ENCODE measurements at regions not wholly inside any gene's neighbourhood (a gene's known extent, or its start where the extent isn't known, plus 50 kb on each side); places are given as distances from the start of the nearest gene placed in this dataset.

DNA sequence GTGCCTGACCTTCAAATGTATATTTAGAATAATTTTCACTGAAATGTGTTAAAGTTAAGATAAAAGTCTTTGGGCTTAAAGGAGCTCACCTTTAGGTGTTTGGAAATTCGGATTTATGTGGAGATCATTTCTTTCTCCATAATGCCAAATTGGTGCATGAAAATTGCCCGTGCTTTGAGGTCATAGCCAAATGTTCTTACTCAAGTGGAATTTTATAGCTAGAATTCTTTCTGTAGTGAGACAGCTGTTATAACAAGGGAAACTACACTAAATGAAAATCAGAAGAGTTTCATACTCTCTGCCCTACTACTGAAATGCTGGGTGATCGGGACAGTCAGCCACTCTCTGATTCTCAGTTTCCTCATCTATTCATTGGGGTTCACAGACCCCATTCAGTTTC is 89.5 kb upstream of the DBX1 start:
- DNase-seq: no peak

DNA sequence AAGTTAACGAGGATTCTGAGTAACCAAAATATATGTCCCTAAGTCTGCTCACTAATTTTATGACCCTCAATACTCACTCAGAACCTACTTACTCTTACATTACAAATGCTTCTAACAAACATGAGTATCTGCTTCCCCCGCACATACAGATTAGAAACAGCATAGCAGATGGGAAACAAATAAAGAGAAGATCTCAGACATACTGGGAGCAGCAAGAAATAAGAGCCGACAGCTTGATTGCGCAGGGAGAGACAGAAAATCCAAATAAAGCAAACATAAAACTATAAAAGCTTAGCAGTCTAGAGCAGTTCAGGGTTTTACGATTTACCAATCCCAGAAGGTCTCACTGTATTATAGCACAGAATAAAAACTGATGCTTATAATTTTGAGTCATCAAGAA is 89.1 kb upstream of the DBX1 start:
- DNase-seq: no peak

DNA sequence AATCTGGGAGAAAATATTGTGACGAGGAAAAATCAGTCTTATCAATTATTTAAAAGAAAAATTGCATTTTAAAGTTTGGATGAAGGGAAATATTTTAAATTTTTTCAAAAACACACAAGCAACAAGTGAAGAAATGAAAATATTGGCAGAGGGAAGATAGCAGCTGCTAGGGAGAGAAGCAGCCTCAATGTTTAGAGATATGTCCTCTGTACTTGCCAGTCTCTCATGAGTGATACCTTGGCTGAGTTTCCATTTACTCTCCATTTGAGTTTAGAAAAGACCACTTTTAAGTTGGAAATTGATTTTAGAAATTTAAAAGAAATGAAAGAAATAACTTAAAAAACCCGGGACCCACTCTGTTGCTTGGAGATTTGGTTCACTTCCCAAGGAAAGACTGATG is 88.6 kb upstream of the DBX1 start:
- no peak for DNase-seq

DNA sequence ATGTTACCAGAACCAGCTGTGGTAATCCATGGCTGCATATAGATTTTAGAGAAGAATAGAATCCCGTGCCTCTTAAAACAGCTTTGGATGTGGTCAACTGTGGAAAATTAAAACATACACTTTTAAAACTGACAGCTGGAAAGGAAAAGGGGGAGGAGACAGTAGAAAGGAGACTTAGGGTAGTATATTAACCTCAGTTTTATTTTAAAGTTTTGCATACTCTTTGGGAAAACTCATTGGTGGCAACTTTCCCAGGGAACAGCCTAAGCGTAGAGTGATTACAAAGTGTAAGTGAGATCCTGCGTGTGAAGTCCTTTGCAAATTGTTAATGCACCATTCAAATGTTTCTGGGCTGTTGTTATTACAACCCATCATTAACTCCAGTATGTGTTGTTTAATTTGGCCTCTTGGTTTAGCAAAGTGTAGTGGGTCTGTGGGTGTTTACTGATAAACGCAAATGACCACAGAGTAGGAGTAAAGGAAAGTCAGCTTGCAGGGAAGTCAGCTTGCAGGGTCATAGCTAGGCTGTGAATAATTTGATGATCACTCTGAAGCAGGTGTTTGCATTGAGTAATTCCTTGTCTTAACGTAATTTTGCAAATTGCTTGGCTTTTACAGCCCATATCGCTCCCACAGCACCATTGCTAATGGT is 88.0 kb upstream of the DBX1 start:
- DNase-seq: no peak

DNA sequence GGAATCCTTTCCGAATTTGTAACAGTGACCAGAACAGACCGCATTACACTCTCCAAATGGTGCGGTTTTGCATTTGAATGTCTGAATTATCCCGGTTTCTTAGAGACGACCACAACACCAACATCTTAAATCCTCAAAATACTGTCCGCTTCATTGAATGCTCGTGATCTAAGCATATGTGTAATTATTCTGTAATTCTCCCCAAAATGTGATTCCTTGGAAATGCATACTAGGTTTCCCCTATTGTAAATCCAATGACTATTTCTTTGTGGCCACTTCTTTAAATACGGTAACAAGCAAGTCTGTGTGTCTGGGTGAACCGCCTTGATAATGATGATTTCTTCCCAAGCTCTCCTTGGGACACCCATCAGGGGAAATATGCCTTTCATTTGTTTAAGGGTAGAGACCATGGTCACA is 87.3 kb upstream of the DBX1 start:
- no peak for DNase-seq

DNA sequence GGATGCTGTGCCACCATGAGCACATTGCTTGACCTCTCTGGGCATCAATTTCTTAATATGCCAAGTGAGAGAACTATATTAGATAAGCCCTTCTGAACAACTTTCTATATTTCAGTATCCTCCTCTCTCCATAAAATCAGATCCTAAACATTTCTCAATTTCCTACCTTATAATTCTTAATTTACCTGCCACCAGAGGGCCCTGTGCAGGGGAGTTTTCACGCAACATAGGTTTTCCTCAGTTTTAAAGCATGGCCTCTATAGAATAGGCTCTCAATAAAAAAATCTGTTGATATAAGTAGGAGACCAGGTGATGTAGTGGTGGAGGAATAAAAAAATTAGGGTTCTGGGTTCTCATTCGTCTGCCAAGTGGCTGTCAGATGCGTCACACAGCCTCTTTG is 83.7 kb upstream of the DBX1 start:
- DNase-seq: no peak

DNA sequence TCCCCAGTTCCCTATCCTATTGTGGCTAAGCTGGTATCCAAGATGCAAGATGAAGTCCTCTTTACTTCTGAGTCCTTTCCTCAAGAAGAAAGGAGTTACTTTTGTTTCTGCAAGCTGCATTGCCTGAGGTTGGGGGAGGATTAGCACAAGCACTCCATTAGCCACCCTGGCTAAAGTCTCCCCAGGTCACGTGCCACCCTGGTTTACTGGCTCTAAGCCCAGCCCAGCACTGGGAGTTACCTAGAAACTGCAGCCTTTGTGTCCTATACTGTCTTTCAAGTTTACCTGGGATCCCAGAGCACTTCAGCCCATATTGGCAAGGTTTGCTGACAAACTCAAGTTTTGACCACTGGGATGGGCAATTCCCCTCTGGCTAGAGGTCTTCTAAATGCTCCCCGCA is 78.4 kb upstream of the DBX1 start:
- DNase-seq: peak; percentile 21

DNA sequence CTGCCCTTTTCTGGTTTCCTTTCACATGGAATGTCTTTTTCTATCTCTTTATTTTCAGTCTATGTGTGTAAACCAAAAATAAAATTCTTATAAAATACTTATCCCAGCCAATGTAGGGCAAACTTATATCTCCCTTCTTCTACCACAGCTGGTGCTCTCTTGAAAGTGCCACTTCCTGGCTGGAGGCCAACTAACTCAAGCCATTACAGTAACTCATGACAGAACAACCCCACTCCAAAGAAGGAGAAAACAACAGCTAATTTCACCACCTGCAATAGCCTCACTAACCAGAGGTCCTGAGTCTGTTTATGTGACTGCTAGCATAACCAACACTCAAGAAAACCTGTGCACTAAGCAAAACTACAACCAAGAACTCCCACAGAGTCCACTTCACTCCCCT is 74.9 kb upstream of the DBX1 start:
- peak; percentile 60 for DNase-seq

DNA sequence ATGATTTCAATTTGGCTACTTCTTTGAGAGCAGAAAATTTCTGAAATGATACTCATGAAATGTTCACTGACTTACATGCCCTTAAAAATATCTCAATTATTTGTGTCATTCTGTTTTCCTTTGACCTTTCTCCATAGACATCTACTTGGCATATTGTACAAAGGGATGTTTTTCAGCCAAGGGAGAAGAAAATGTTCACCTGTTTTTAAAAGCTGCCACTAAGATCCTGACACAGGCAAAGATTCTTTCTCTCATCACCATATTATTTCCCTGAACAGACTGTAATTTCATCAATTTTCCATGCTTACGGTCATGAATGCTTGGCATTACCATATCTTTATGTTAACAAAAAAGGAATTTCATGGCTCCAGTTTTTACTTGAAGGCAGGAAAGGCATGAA is 67.4 kb upstream of the DBX1 start:
- no peak for DNase-seq

DNA sequence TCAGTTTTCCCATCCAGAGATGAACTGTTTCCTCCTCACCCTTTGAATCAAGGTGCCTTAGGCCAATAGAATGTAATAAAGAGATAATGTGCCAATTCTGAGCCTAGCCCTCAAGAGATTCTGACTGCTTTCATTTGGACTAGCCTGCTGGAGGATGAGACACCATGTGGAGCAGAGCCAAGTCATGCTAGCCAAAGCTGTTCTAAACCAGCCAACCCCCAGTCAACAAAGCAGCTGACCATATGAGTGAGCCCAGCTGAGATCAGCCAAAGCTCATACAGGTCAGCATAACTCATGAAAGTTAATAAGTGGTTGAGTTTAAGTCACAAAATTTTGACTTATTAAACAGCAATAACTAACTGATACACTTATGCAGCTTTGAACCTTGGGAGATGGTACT is 66.7 kb upstream of the DBX1 start:
- DNase-seq: no peak

DNA sequence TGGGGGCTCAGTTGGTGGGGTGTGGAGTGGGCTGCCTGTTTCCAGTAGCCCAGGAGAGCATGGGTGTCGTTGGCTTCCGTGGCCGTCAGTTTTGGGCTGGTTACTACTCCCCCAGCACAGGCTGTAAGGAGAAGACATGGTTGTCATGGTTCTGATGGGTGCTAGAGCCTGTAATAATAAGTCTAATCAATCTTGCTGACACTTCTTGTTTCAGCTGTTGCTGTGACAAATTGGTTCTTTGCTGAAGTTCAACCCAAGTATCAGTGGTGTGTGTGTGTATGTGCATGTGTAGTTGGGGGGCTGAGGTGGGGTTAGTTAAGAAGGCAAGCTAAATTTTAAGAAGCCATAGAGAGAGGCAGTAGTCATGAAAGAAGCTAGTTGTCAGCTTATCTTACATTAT is 61.3 kb upstream of the DBX1 start:
- DNase-seq: no peak

DNA sequence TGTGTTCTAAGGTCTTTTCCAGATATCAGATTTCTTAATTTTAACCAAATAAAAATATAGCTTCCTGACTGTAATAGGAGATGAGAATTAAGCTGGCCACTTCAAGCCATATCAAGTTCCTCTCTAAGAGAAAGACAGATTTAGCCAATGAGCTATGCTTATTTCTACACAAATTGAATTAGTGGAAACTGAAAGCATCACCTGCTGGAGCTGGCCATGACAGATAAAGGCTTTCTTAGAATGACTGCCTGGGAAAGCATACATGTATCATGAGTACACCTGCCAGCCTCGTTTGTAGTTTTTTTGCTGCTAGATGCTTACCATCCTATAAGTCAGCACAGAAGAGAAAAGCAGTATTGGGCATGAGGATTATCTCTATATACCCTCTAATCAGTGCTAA is 53.5 kb upstream of the DBX1 start:
- peak; percentile 42 for DNase-seq

DNA sequence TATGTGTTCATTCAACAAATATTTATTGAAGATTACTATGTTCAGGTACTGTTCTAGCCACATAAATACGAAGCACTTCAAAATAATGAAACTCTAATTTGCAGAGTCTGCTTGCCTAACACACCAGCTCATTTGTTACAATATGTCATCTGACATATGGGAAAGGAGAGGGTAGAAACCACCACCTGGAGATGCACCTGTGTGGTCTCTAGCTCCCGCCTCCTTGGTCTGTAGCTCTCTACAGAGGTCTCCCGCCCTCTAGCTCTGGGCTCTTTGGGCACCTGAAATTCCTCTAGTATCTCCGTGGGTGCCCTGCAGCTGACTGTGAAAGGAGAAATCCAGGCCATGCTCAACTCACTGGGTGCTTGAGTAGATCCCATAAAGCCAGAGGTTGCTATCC is 51.4 kb upstream of the DBX1 start:
- DNase-seq: no peak

Data from DMS79 treated with DMSO at 0.1 percent for 48 hours (cell line).